H9 (cell line): ENCODE measurements at regions not wholly inside any gene's neighbourhood (a gene's known extent, or its start where the extent isn't known, plus 50 kb on each side); places are given as distances from the start of the nearest gene placed in this dataset.
"Not testable (repeated sequence)": the region's sequence is repeated elsewhere in the genome, so short reads cannot be mapped to it uniquely, and the experiment has no call there.

ENCODE experiments used
- DNase-seq: peaks from one replicate; pipeline ENCODE4 v3.0.0-alpha.2; 2017
- H2AFZ ChIP-seq: one replicate; pipeline ENCODE4 v1.6.1; 2013; ENCODE audit warnings: mild to moderate bottlenecking, low read length, control low read depth, moderate library complexity
- H2AK5ac ChIP-seq: 2 replicates; pipeline ENCODE4 v1.6.1; 2013; ENCODE audit warnings: low read length, control low read depth, mixed read lengths; ENCODE audit not compliant: insufficient read length
- H2BK120ac ChIP-seq: one replicate; pipeline ENCODE4 v1.6.1; 2013; ENCODE audit warnings: low read depth, mild to moderate bottlenecking, low read length, control low read depth, inconsistent platforms; ENCODE audit not compliant: poor library complexity, severe bottlenecking
- H2BK12ac ChIP-seq: 2 replicates; pipeline ENCODE4 v1.6.1; 2013; ENCODE audit warnings: low read length, control low read depth, mixed read lengths, low read depth; ENCODE audit not compliant: insufficient read length
- H2BK15ac ChIP-seq: 2 replicates; pipeline ENCODE4 v1.6.1; 2013; ENCODE audit warnings: low read depth, low read length, control low read depth
- H2BK20ac ChIP-seq: one replicate; pipeline ENCODE4 v1.6.1; 2013; ENCODE audit warnings: low read depth, mild to moderate bottlenecking, low read length, control low read depth, inconsistent platforms; ENCODE audit not compliant: poor library complexity, severe bottlenecking
- H2BK5ac ChIP-seq: 2 replicates; pipeline ENCODE4 v1.6.1; 2013; ENCODE audit warnings: low read length, control low read depth, mixed read lengths; ENCODE audit not compliant: insufficient read length
- H3K14ac ChIP-seq: 2 replicates; pipeline ENCODE4 v1.6.1; 2013; ENCODE audit warnings: low read length, control low read depth; ENCODE audit not compliant: insufficient read depth
- H3K18ac ChIP-seq: 2 replicates; pipeline ENCODE4 v1.6.1; 2013; ENCODE audit warnings: low read depth, mild to moderate bottlenecking, mixed read lengths, low read length, control low read depth; ENCODE audit not compliant: insufficient read length
- H3K23ac ChIP-seq: 2 replicates; pipeline ENCODE4 v1.6.1; 2013; ENCODE audit warnings: low read length, control low read depth, mixed read lengths, low read depth; ENCODE audit not compliant: insufficient read length
- H3K23me2 ChIP-seq: 2 replicates; pipeline ENCODE4 v1.6.1; 2013; ENCODE audit warnings: low read depth, mild to moderate bottlenecking, mixed read lengths, low read length, control low read depth; ENCODE audit not compliant: insufficient read length, poor library complexity, severe bottlenecking
- H3K27ac ChIP-seq: 2 replicates; pipeline ENCODE4 v1.5.1; 2013; ENCODE audit warnings: low read length, control low read depth, mixed read lengths, low read depth; ENCODE audit not compliant: insufficient read length
- H3K27me3 ChIP-seq: 2 replicates; pipeline ENCODE4 v1.6.1; 2013; ENCODE audit warnings: low read length, control low read depth, inconsistent platforms; ENCODE audit not compliant: insufficient read depth
- H3K4ac ChIP-seq: 2 replicates; pipeline ENCODE4 v1.6.1; 2013; ENCODE audit warnings: low read depth, mild to moderate bottlenecking, control low read depth, inconsistent platforms, low read length, moderate library complexity
- H3K4me1 ChIP-seq: 2 replicates; pipeline ENCODE4 v1.6.1; 2013; ENCODE audit warnings: low read length, control low read depth, inconsistent platforms; ENCODE audit not compliant: insufficient read depth
- H3K4me2 ChIP-seq: 2 replicates; pipeline ENCODE4 v1.6.1; 2013; ENCODE audit warnings: low read length, control low read depth, mixed read lengths; ENCODE audit not compliant: insufficient read length, insufficient read depth
- H3K56ac ChIP-seq: 2 replicates; pipeline ENCODE4 v1.6.1; 2013; ENCODE audit warnings: low read depth, mild to moderate bottlenecking, mixed read lengths, low read length, control low read depth; ENCODE audit not compliant: insufficient read length
- H3K79me1 ChIP-seq: 2 replicates; pipeline ENCODE4 v1.6.1; 2013; ENCODE audit warnings: low read depth, mild to moderate bottlenecking, moderate library complexity, low read length, control low read depth, inconsistent platforms; ENCODE audit not compliant: insufficient read depth, poor library complexity, severe bottlenecking
- H3K79me2 ChIP-seq: 2 replicates; pipeline ENCODE4 v1.6.1; 2013; ENCODE audit warnings: low read length, control low read depth, inconsistent platforms; ENCODE audit not compliant: insufficient read depth
- H3K9ac ChIP-seq: 2 replicates; pipeline ENCODE4 v1.6.1; 2013; ENCODE audit warnings: low read length, control low read depth, mixed read lengths; ENCODE audit not compliant: insufficient read length; ENCODE audit errors: extremely low read depth
- H3K9me3 ChIP-seq: one replicate; pipeline ENCODE4 v1.6.1; 2013; ENCODE audit warnings: low read depth, low read length, inconsistent platforms; ENCODE audit not compliant: control insufficient read depth
- H3T11ph ChIP-seq: one replicate; pipeline ENCODE4 v1.6.1; 2013; ENCODE audit warnings: mild to moderate bottlenecking, low read length, control low read depth, inconsistent platforms
- H4K20me1 ChIP-seq: one replicate; pipeline ENCODE4 v1.6.1; 2013; ENCODE audit not compliant: control insufficient read depth, insufficient read length, insufficient read depth
- H4K5ac ChIP-seq: 2 replicates; pipeline ENCODE4 v1.6.1; 2013; ENCODE audit warnings: low read depth, mild to moderate bottlenecking, mixed read lengths, low read length, control low read depth; ENCODE audit not compliant: insufficient read length
- H4K8ac ChIP-seq: replicated peaks from 2 replicates; pipeline ENCODE4 v1.6.1; 2013; ENCODE audit warnings: low read length, control low read depth, mixed read lengths, low read depth; ENCODE audit not compliant: insufficient read length
- H4K91ac ChIP-seq: 2 replicates; pipeline ENCODE4 v1.6.1; 2013; ENCODE audit warnings: low read depth, mild to moderate bottlenecking, moderate library complexity, mixed read lengths, low read length, control low read depth; ENCODE audit not compliant: insufficient read length
- H3K27ac Mint-ChIP-seq, 3 experiments: 2 replicates in 2 of 3; 3 replicates in 1 of 3; pipeline ENCODE4 v1.8.0; 2020 to 2021; ENCODE audit warnings: mixed read lengths in 3 of 3, mild to moderate bottlenecking in 1 of 3, moderate library complexity in 1 of 3
- H3K27me3 Mint-ChIP-seq: 2 replicates; pipeline ENCODE4 v1.8.0; 2021; ENCODE audit warnings: low read depth, mild to moderate bottlenecking, moderate library complexity, mixed read lengths
- H3K36me3 Mint-ChIP-seq, 3 experiments: 2 replicates in 2 of 3; 3 replicates in 1 of 3; pipeline ENCODE4 v1.8.0; 2020 to 2021; ENCODE audit warnings: low read depth in 3 of 3, mixed read lengths in 3 of 3; ENCODE audit not compliant: insufficient read depth in 1 of 3
- H3K4me1 Mint-ChIP-seq, 2 experiments: 2 replicates each; pipeline ENCODE4 v1.8.0; 2020; ENCODE audit warnings: mixed read lengths in 2 of 2
- H3K4me3 Mint-ChIP-seq, 2 experiments: 2 replicates in 1 of 2; 3 replicates in 1 of 2; pipeline ENCODE4 v1.8.0; 2020 to 2021; ENCODE audit warnings: mild to moderate bottlenecking in 2 of 2, mixed read lengths in 2 of 2, moderate library complexity in 1 of 2
- H3K9me3 Mint-ChIP-seq, 2 experiments: 2 replicates in 1 of 2; 3 replicates in 1 of 2; pipeline ENCODE4 v1.8.0; 2020; ENCODE audit warnings: mild to moderate bottlenecking in 2 of 2, mixed read lengths in 2 of 2, moderate library complexity in 1 of 2
- WGBS: extraction: QIAGEN DNeasy Blood & Tissue Kit; methylation state at CpG from one replicate; pipeline ENCODE4 v1.1.7; 2013; ENCODE audit warnings: missing lambda C conversion rate, low lambda C conversion rate, mixed read lengths; ENCODE audit not compliant: insufficient read length; ENCODE audit errors: extremely low coverage; 5-methylcytosine and 5-hydroxymethylcytosine counted together
- TF ChIP-seq, protein P1 (sequence below): fragments of 200-600 bp; sonication (generic); conservative IDR thresholded peaks from 3 replicates; pipeline ENCODE4 v1.8.0; 2021; ENCODE audit warnings: antibody characterized with exemption, mild to moderate bottlenecking

DNA sequence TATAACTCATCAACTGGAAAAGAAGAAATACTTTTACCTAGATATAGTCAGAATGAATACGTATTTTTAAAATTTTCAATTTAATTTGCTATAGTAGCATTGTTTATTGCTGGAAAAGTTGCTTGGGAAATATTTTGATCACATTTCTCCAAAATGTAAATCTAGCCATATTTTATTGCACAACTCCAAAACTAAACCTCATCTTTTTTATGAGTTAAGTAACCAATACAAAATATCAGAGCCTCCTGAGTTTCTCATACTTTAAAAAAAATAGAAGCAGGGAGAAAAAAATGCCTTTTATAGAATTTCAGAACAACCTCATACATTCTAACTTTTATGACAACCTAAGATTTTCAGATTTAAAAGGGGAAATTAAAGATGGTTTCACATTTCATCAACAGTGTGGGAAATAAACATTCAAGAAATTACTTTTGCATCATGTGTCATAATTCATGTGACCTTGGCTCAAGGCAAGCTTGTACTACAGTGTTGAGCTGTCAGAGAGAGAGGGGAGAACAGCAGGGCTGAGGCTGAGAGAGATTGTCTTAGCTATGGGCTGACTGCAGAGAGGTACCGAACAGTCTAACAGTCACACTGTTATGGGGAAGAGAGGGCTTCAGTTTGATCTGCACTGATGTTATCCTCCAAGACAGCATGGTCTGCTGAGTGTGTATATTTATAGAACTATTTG lies 519.0 kb downstream of the LTN1 start:
- H3K36me3 Mint-ChIP-seq: peaks cover 2 to 17% (median 4%) of the 10 kb centered on the region in 3 experiments; a peak in 4 of 7 replicates
- no peak overlapping the region for H3T11ph ChIP-seq
- H2BK12ac ChIP-seq: no peak overlapping the region
- no peak overlapping the region for H2BK20ac ChIP-seq
- H3K4me1 ChIP-seq: no peaks in the 10 kb centered on the region
- no peak overlapping the region for H3K27ac Mint-ChIP-seq
- H3K23ac ChIP-seq: no peak overlapping the region
- no peaks in the 10 kb centered on the region for H3K23me2 ChIP-seq
- no peak overlapping the region for H3K27ac ChIP-seq
- H2AK5ac ChIP-seq: no peak overlapping the region
- no peaks in the 10 kb centered on the region for H4K20me1 ChIP-seq
- no peak overlapping the region for H3K18ac ChIP-seq
- H4K91ac ChIP-seq: no peak overlapping the region
- H3K4me3 Mint-ChIP-seq: no peak overlapping the region
- no peak for DNase-seq
- no peak overlapping the region for H3K4me2 ChIP-seq
- H2BK120ac ChIP-seq: no peak overlapping the region
- no peaks in the 10 kb centered on the region for H3K27me3 Mint-ChIP-seq
- H3K9me3 ChIP-seq: peaks cover 13% of the 10 kb centered on the region
- no peak overlapping the region for H4K8ac ChIP-seq
- no peaks in the 10 kb centered on the region for H3K79me2 ChIP-seq
- H3K9ac ChIP-seq: no peak overlapping the region
- H3K9me3 Mint-ChIP-seq: peaks cover 16 to 20% of the 10 kb centered on the region in 2 experiments
- TF ChIP-seq, protein P1, sequence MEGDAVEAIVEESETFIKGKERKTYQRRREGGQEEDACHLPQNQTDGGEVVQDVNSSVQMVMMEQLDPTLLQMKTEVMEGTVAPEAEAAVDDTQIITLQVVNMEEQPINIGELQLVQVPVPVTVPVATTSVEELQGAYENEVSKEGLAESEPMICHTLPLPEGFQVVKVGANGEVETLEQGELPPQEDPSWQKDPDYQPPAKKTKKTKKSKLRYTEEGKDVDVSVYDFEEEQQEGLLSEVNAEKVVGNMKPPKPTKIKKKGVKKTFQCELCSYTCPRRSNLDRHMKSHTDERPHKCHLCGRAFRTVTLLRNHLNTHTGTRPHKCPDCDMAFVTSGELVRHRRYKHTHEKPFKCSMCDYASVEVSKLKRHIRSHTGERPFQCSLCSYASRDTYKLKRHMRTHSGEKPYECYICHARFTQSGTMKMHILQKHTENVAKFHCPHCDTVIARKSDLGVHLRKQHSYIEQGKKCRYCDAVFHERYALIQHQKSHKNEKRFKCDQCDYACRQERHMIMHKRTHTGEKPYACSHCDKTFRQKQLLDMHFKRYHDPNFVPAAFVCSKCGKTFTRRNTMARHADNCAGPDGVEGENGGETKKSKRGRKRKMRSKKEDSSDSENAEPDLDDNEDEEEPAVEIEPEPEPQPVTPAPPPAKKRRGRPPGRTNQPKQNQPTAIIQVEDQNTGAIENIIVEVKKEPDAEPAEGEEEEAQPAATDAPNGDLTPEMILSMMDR: no peak
- no peak overlapping the region for H2BK5ac ChIP-seq
- H3K4ac ChIP-seq: no peak overlapping the region
- no peak overlapping the region for H4K5ac ChIP-seq
- H3K4me1 Mint-ChIP-seq: no peaks in the 10 kb centered on the region
- no peak overlapping the region for H3K14ac ChIP-seq
- no peak overlapping the region for H2BK15ac ChIP-seq
- H3K56ac ChIP-seq: no peak overlapping the region
- H3K27me3 ChIP-seq: no peaks in the 10 kb centered on the region
- H2AFZ ChIP-seq: no peak overlapping the region
- H3K79me1 ChIP-seq: no peaks in the 10 kb centered on the region
- WGBS: no CpG with 5 or more reads among the region's 2 CpGs

DNA sequence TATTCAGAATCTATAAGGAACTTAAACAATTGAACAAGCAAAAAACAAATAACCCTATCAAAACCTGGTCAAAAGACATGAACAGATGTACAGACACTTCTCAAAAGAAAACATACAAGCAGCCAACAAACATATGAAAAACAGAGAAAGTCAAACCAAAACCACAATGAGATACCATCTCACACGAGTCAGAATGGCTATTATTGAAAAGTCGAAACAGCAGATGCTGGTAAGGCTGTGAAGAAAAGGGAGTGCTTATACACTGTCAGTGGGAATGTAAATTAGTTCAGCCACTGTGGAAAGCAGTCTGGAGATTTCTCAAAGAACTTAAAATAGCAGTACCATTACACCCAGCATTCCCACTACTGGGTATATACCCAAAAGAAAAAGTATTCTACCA lies 520.1 kb downstream of the LTN1 start:
- not testable (repeated sequence) for H4K20me1 ChIP-seq, H2AK5ac ChIP-seq, H2BK120ac ChIP-seq, H2BK12ac ChIP-seq, H3K4me1 ChIP-seq, H3K56ac ChIP-seq, H3K4ac ChIP-seq, H3K27ac Mint-ChIP-seq, H3K23ac ChIP-seq, H3K18ac ChIP-seq, H3K14ac ChIP-seq, H3K27ac ChIP-seq, H3K4me3 Mint-ChIP-seq, H2BK20ac ChIP-seq, H3K23me2 ChIP-seq, H3K27me3 ChIP-seq, H3K79me2 ChIP-seq, H3K4me2 ChIP-seq, H4K8ac ChIP-seq, H2AFZ ChIP-seq, H3K79me1 ChIP-seq, H2BK15ac ChIP-seq, H3K9ac ChIP-seq, H3K9me3 ChIP-seq, H2BK5ac ChIP-seq, H4K91ac ChIP-seq, H4K5ac ChIP-seq, H3K4me1 Mint-ChIP-seq, H3T11ph ChIP-seq, DNase-seq, H3K36me3 Mint-ChIP-seq, H3K27me3 Mint-ChIP-seq
- peaks cover 9 to 11% of the 10 kb centered on the region in 2 experiments for H3K9me3 Mint-ChIP-seq
- no CpG with 5 or more reads among the region's 2 CpGs for WGBS
